Fibroblast of the aortic adventitia (primary cell): ENCODE measurements at regions not wholly inside any gene's neighbourhood (a gene's known extent, or its start where the extent isn't known, plus 50 kb on each side); places are given as distances from the start of the nearest gene placed in this dataset.

ENCODE experiments used
- DNase-seq: peaks from one replicate; pipeline ENCODE4 v3.0.0-alpha.2; 2010; ENCODE audit warnings: low read depth
- H3K4me3 ChIP-seq: 2 replicates; pipeline ENCODE4 v1.5.1; 2011; ENCODE audit warnings: low read depth, mild to moderate bottlenecking, control low read depth, low read length, moderate library complexity
- CTCF ChIP-seq: IDR thresholded peaks from 2 replicates; pipeline ENCODE4 v1.5.1; 2011; ENCODE audit warnings: mild to moderate bottlenecking, low read length, control low read depth, inconsistent platforms; ENCODE audit not compliant: insufficient read depth

- H3K4me3 ChIP-seq = peak overlapping the region; percentile 5
- DNase-seq = peak; percentile 86
- no peak for TF ChIP-seq CTCF
Measured at GRCh38 chr5:90111364-90112032, 298.1 kb downstream of the CETN3 start.

GRCh38 chr5:90109285-90109684 lies 300.3 kb downstream of the CETN3 start:
- no peak for DNase-seq

GRCh38 chr5:90099099-90099498 lies 310.5 kb downstream of the CETN3 start:
- no peak for TF ChIP-seq CTCF
- H3K4me3 ChIP-seq = no peak overlapping the region
- DNase-seq = no peak

More at GRCh38 chr5:90109285-90109684, 300.3 kb downstream of the CETN3 start:
- TF ChIP-seq CTCF = no peak
- no peak overlapping the region for H3K4me3 ChIP-seq

GRCh38 chr5:90097082-90097477 lies 312.5 kb downstream of the CETN3 start:
- no peak for TF ChIP-seq CTCF
- no peak for DNase-seq
- H3K4me3 ChIP-seq = no peak overlapping the region

- TF ChIP-seq CTCF = no peak
- no peak overlapping the region for H3K4me3 ChIP-seq
- peak; percentile 61 for DNase-seq
Measured at GRCh38 chr5:90096415-90097081, 313.0 kb downstream of the CETN3 start.

- TF ChIP-seq CTCF = no peak
- no peak overlapping the region for H3K4me3 ChIP-seq
- no peak for DNase-seq
Measured at GRCh38 chr5:90095292-90096060, 314.1 kb downstream of the CETN3 start.
